ENCODE measurements at regions not wholly inside any gene's neighbourhood (a gene's known extent, or its start where the extent isn't known, plus 50 kb on each side); places are given as distances from the start of the nearest gene placed in this dataset.

GRCh38 chr13:80469853-80470381, 129.0 kb upstream of the SPRY2 start:
- DNase-seq (ENCODE audit: low read depth in 2 of 2) = no peak

GRCh38 chr13:80469105-80469852, 128.4 kb upstream of the SPRY2 start:
- DNase-seq (ENCODE audit: low read depth in 2 of 2) = no peak

- no peak for DNase-seq (ENCODE audit: low read depth in 2 of 2)
Observed at GRCh38 chr13:80465321-80465720, 124.4 kb upstream of the SPRY2 start.

GRCh38 chr13:80463673-80464352, 122.9 kb upstream of the SPRY2 start:
- no peak for DNase-seq (ENCODE audit: low read depth in 2 of 2)

GRCh38 chr13:80462567-80462966, 121.6 kb upstream of the SPRY2 start:
- no peak for DNase-seq (ENCODE audit: low read depth in 2 of 2)

- DNase-seq (ENCODE audit: low read depth in 2 of 2) = no peak
Observed at GRCh38 chr13:80462037-80462436, 121.1 kb upstream of the SPRY2 start.

GRCh38 chr13:80458543-80458942, 117.6 kb upstream of the SPRY2 start:
- no peak for DNase-seq (ENCODE audit: low read depth in 2 of 2)

- DNase-seq (ENCODE audit: low read depth in 2 of 2) = no peak
Observed at GRCh38 chr13:80454245-80454644, 113.3 kb upstream of the SPRY2 start.

- DNase-seq (ENCODE audit: low read depth in 2 of 2) = no peak
Observed at GRCh38 chr13:80452279-80452678, 111.4 kb upstream of the SPRY2 start.

GRCh38 chr13:80451641-80452040, 110.7 kb upstream of the SPRY2 start:
- DNase-seq (ENCODE audit: low read depth in 2 of 2) = no peak

GRCh38 chr13:80450386-80450785, 109.5 kb upstream of the SPRY2 start:
- DNase-seq (ENCODE audit: low read depth in 2 of 2) = no peak

GRCh38 chr13:80448725-80449124, 107.8 kb upstream of the SPRY2 start:
- DNase-seq (ENCODE audit: low read depth in 2 of 2) = no peak

GRCh38 chr13:80447747-80448146, 106.8 kb upstream of the SPRY2 start:
- no peak for DNase-seq (ENCODE audit: low read depth in 2 of 2)

GRCh38 chr13:80444240-80445015, 103.5 kb upstream of the SPRY2 start:
- DNase-seq (ENCODE audit: low read depth in 2 of 2) = no peak

- DNase-seq (ENCODE audit: low read depth in 2 of 2) = no peak
Observed at GRCh38 chr13:80442609-80443008, 101.7 kb upstream of the SPRY2 start.

GRCh38 chr13:80441968-80442367, 101.0 kb upstream of the SPRY2 start:
- no peak for DNase-seq (ENCODE audit: low read depth in 2 of 2)

GRCh38 chr13:80438521-80438920, 97.6 kb upstream of the SPRY2 start:
- no peak for DNase-seq (ENCODE audit: low read depth in 2 of 2)

- no peak for DNase-seq (ENCODE audit: low read depth in 2 of 2)
Observed at GRCh38 chr13:80437231-80437630, 96.3 kb upstream of the SPRY2 start.

GRCh38 chr13:80436571-80437169, 95.7 kb upstream of the SPRY2 start:
- no peak for DNase-seq (ENCODE audit: low read depth in 2 of 2)

- no peak for DNase-seq (ENCODE audit: low read depth in 2 of 2)
Observed at GRCh38 chr13:80430561-80430960, 89.6 kb upstream of the SPRY2 start.

- no peak for DNase-seq (ENCODE audit: low read depth in 2 of 2)
Observed at GRCh38 chr13:80428349-80429096, 87.6 kb upstream of the SPRY2 start.
